NOMO-1 treated with dmso at 0.1 percent for 144 hours (cell line): ENCODE measurements at regions not wholly inside any gene's neighbourhood (a gene's known extent, or its start where the extent isn't known, plus 50 kb on each side); places are given as distances from the start of the nearest gene placed in this dataset.
A peak's percentile ranks its signal among the peaks of the same experiment; 100 is the strongest.
"Not testable (repeated sequence)": the region's sequence is repeated elsewhere in the genome, so short reads cannot be mapped to it uniquely, and the experiment has no call there.

ENCODE experiments used
- DNase-seq: peaks from one replicate; lab custom pipeline; 2025; ENCODE audit not compliant: unreplicated experiment; lab: John Stamatoyannopoulos, UW

GRCh38 chr17:51347851-51348584, 87.7 kb downstream of the UTP18 start:
- DNase-seq = no peak

- no peak for DNase-seq
Observed at GRCh38 chr17:51351080-51351479, 90.7 kb downstream of the UTP18 start.

GRCh38 chr17:51351890-51352289, 91.5 kb downstream of the UTP18 start:
- no peak for DNase-seq

- DNase-seq = no peak
Observed at GRCh38 chr17:51352798-51353197, 92.5 kb downstream of the UTP18 start.

- DNase-seq = no peak
Observed at GRCh38 chr17:51353296-51353695, 93.0 kb downstream of the UTP18 start.

- no peak for DNase-seq
Observed at GRCh38 chr17:51354936-51355335, 94.6 kb downstream of the UTP18 start.

GRCh38 chr17:51355441-51356410, 95.4 kb downstream of the UTP18 start:
- no peak for DNase-seq

GRCh38 chr17:51359055-51359454, 98.7 kb downstream of the UTP18 start:
- DNase-seq = no peak

GRCh38 chr17:51362811-51363585, 102.7 kb downstream of the UTP18 start:
- no peak for DNase-seq

GRCh38 chr17:51365090-51365489, 104.7 kb downstream of the UTP18 start:
- no peak for DNase-seq

GRCh38 chr17:51366866-51367265, 106.5 kb downstream of the UTP18 start:
- no peak for DNase-seq

- not testable (repeated sequence) for DNase-seq
Observed at GRCh38 chr17:51367836-51368235, 107.5 kb downstream of the UTP18 start.

GRCh38 chr17:51371732-51372151, 111.4 kb downstream of the UTP18 start:
- DNase-seq = no peak

GRCh38 chr17:51372345-51373004, 112.1 kb downstream of the UTP18 start:
- peak; percentile 70 for DNase-seq

- DNase-seq = no peak
Observed at GRCh38 chr17:51373489-51374152, 113.3 kb downstream of the UTP18 start.

GRCh38 chr17:51374209-51374608, 113.9 kb downstream of the UTP18 start:
- no peak for DNase-seq

GRCh38 chr17:51375771-51376170, 115.4 kb downstream of the UTP18 start:
- DNase-seq = no peak

- DNase-seq = no peak
Observed at GRCh38 chr17:51376739-51377138, 116.4 kb downstream of the UTP18 start.

GRCh38 chr17:51381262-51381661, 120.9 kb downstream of the UTP18 start:
- DNase-seq = no peak

- DNase-seq = no peak
Observed at GRCh38 chr17:51385208-51385607, 124.9 kb downstream of the UTP18 start.
